Activated CD4-positive, alpha-beta T cell treated with anti-CD3 and anti-CD28 coated beads, Interleukin-2, amount 50 U/mL, for 48 hours (primary cell): ENCODE measurements at regions not wholly inside any gene's neighbourhood (a gene's known extent, or its start where the extent isn't known, plus 50 kb on each side); places are given as distances from the start of the nearest gene placed in this dataset.
"Not testable (repeated sequence)": the region's sequence is repeated elsewhere in the genome, so short reads cannot be mapped to it uniquely, and the experiment has no call there.

Experiments
- DNase-seq, 2 experiments: peaks; one replicate each; pipeline ENCODE4 v3.0.0-alpha.2; 2020

GRCh38 chr6:120478650-120479049 is 855.6 kb downstream of the TBC1D32 start:
- DNase-seq: no peak

DNA sequence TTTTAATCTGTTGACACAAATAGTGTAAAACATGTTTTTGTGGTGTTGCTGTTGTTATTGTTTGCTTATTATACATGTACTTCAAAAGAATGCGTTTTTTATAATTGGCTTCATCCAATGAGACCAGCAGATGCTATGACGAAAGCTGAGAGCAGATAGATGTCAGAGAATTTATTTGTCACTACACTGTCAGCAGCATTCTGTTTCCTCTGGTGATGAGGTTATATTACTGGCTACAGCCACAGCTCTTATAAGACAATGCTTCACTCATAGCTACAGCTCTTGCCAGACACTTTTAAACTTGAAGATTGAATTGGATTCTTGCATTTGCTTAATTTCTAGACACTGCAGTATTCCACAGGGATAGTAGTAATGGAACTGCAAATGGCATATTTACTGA is 860.5 kb downstream of the TBC1D32 start:
- no peak for DNase-seq

DNA sequence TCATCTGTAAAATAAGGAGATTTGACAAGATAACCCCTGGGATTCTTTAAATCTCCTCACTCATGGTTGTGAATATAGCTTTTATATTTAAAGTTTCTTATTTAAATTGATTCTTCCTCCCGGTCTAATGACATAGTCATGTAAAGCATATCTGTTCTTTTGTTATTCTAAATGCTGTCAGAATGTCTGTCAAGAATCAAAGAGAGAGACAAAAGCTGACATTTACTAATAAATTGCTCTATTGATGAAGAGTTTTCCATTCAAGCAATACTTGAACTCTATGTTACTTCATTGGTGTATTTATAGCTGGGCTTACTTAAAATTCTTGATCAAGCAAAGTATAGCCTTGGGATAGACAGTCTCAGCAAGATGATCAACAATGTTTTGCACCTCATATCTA is 865.8 kb downstream of the TBC1D32 start:
- no peak for DNase-seq

GRCh38 chr6:120451508-120451907 is 882.8 kb downstream of the TBC1D32 start:
- no peak for DNase-seq

DNA sequence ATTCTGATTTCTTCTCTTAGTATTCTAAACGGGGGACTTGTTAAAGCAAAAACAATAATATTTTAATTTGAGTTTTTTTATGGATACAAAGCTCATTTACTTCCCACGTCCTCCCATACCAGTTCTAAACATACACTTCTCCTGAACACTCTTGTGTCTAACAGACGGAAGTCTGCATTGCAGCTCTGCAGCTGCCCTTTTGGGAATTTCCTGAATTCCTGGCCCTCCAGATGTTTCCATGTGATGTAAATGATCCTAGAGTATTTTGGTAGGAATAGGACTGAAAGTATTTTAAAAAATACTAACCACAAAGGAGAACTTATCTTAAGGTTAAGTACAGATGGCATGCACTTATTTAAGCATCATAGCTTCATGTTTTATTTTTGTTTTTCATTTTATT is 886.7 kb downstream of the TBC1D32 start:
- DNase-seq: no peak

- not testable (repeated sequence) for DNase-seq
Measured at GRCh38 chr6:120432840-120433239, 901.4 kb downstream of the TBC1D32 start.

GRCh38 chr6:120431841-120432240 is 902.4 kb downstream of the TBC1D32 start:
- DNase-seq: no peak

DNA sequence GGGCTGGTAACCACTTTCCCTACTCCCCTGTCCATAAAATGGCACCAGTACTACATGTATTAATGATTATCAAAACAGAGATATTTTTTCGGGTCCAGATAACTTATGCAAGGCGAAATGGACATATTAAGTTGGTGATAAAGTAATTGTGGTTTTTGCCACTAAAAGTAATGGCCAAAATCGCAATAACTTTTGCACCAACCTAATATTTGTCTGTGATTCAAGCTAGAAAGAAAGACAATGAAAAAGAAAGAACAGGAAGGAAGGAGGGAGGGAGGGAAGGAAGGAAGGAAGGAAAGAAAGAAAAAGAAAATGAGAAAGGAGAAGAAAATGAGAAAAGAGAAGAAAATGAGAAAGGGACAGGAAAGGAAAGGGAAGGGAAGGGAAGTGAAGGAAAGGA is 922.9 kb downstream of the TBC1D32 start:
- no peak for DNase-seq

GRCh38 chr6:120410586-120410985 is 923.7 kb downstream of the TBC1D32 start:
- DNase-seq: no peak

GRCh38 chr6:120407696-120408095 is 926.6 kb downstream of the TBC1D32 start:
- DNase-seq: no peak

GRCh38 chr6:120405947-120406346 is 928.3 kb downstream of the TBC1D32 start:
- no peak for DNase-seq

DNA sequence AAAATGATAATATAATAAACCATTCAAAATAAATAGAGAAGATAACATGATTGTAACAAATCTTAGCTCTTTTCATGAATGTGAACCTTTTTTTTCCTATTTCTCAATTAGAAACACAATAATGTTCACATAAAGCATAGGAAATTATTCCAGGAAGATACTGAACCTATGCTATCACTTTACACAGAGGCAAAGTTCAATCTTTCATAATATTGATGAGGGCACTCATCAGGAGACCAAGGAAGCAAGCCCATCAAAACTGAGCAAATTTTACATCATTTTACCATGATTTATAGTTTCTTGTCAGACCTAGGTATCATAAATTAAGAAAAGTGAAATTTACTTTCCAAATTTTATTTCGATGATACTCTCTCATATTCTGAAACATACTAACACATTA is 938.5 kb downstream of the TBC1D32 start:
- DNase-seq: no peak

GRCh38 chr6:120395330-120395729 is 939.0 kb downstream of the TBC1D32 start:
- DNase-seq: no peak

GRCh38 chr6:120392941-120393340 is 941.3 kb downstream of the TBC1D32 start:
- no peak for DNase-seq

DNA sequence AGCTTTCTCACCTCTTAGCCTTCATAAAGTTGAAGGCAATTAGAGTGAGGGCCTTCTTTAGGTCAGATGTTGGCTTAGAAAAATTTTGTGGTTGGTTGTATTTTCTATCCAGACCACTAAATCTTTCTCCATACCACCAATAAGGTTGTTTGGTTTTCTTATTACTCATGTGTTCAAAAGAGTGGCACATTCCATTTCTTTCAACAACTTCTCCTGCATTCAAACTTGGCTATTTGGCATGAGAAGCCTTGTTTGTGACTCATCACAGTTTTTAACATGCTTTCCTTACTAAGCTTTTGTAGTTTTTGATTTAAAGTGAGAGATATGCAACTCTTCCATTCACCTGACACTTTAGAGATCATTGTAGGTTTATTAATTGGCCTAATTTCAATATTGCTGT is 949.6 kb downstream of the TBC1D32 start:
- DNase-seq: no peak

DNA sequence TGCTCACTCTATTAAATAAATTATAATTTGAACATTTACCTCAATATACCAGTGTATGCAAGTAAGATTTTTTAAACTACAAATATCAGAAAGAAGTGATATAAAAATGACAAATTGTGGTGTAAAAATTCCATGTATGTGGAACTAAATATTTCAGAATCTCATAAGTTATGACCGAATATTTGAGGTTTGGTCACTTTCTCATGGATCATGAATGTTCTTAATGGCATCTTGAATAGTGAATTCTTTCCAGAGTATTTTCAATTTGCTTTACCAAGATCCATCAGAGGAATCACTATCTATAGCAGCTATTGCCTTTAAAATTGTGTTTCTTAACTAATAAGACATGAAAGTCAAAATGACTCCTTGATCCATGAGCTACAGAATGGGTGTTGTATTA is 950.6 kb downstream of the TBC1D32 start:
- DNase-seq: no peak

GRCh38 chr6:120378582-120379220 is 955.6 kb downstream of the TBC1D32 start:
- no peak for DNase-seq

DNA sequence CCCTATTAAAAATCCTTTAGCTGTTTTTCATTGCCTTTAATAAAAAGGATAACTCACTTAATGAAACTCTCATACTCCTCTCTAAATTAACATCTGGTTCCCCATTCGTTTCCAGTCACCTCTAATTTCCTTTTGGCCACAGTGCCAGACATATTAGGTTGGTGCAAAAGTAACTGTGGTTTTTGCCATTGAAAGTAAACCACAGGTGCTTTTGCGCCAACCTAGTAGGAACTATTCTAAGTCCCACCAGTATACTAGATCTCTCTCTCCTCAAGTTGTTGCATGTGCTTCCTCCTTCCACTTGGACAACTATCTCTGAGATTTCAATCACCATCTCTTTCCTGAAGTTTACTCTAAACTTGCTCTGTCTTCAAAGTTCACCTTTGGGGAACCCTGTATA is 961.1 kb downstream of the TBC1D32 start:
- DNase-seq: no peak

- DNase-seq: no peak
Measured at GRCh38 chr6:120363429-120363828, 970.9 kb downstream of the TBC1D32 start.

DNA sequence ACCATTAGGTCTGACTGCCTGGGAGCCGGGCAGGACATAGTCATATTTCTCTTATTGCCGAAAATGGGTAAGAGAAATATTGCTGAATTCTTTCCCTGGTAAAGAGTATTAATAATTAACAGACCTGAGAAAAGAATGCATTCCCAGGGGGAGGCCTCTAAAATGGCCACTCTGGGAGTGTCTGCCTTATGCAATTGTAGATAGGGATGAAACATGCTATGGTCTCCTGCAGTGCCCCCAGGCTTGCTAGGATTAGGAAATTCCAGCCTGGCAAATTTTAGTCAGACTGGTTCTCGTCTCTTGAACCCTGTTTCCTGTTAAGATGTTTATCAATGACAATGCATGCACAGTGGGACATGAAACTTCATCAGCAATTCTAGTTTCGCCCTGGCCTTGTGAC is 975.7 kb downstream of the TBC1D32 start:
- not testable (repeated sequence) for DNase-seq

- DNase-seq: no peak
Measured at GRCh38 chr6:120357447-120357846, 976.8 kb downstream of the TBC1D32 start.

DNA sequence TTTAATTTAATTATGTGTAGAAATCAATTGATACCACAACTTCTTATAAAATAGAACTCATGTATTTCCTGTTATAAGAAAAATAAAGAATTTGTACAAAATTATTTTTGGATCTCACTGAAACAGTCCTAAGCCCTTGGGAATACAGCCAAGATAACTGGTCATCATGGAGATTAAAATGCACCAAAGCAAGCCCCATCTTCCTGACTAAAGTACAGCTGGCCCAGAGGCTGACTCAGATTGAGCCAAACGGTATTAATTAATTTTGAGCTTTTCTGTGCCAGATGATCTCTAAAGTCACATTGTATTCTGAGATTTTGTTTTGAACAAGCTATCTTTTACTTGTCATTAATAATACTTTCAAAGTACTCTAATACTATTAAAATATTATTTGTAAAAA is 978.5 kb downstream of the TBC1D32 start:
- DNase-seq: no peak

GRCh38 chr6:120354452-120355098 is 979.7 kb downstream of the TBC1D32 start:
- no peak for DNase-seq

GRCh38 chr6:120352491-120352890 is 981.8 kb downstream of the TBC1D32 start:
- no peak for DNase-seq

DNA sequence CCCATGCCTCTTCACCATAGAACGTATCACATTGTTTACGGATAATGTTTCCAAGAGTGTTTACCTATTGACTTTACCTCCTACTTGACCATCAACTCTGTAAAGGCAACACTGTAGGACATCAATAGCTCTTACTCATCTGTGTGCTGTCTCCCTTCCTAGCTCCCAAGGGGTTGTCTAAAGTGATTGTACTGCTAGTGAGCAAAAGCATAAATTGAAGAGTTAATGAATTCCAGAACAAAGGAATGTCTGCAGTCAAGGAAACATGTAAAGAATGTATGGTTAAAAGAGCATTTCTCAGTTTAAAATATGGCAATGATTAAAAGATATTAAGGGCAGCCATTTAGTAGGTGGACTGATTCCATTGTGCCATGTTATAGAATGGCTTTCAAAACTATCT is 985.4 kb downstream of the TBC1D32 start:
- DNase-seq: no peak
